Effector CD8-positive, alpha-beta T cell (primary cell): ENCODE measurements at regions not wholly inside any gene's neighbourhood (a gene's known extent, or its start where the extent isn't known, plus 50 kb on each side); places are given as distances from the start of the nearest gene placed in this dataset.
"Not testable (repeated sequence)": the region's sequence is repeated elsewhere in the genome, so short reads cannot be mapped to it uniquely, and the experiment has no call there.

Source experiments
- DNase-seq: peaks from one replicate; lab custom pipeline; 2025; lab: John Stamatoyannopoulos, UW

GRCh38 chr7:65453341-65454030, 79.8 kb downstream of the ZNF92 start:
- DNase-seq: no peak

DNA sequence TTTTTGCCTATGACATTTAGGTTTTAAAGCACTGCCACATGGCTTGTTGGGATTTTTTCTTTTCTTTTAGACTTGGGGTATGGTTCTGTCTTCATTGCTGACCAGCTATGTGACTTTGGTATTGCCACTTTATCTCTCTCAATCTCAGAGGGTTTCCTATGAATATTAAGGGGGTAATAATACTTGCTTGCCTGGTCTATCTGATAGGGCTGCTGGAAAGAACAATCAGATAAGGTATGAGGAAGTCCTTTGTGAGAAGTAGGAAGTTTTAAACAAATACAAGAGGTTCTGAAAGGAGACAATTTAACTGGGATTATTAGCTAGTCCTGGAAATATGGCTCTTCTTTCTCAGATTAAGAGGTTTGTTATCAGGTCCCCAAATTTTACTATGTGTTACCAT, 80.8 kb downstream of the ZNF92 start:
- DNase-seq: no peak

- DNase-seq: not testable (repeated sequence)
Measured at GRCh38 chr7:65455050-65455449, 81.4 kb downstream of the ZNF92 start.

DNA sequence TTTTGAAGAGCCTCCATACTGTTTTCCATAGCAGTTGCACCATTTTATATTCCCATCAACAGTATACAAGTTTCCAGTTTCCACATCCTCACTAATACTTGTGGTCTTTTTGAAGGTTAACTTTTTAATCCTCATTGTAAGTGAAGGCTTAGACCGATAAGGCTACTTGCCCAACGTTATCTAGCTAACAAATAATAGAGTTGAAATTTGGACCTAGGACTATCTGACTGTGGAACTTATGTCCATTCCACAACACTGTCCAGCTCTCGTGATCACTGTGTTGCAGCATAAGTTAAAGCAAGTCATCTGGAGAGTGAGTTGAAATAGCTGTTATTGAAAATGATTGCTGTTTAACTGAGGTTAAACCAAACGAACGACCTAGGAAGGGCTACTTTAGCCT, 84.0 kb downstream of the ZNF92 start:
- no peak for DNase-seq

- DNase-seq: no peak
Measured at GRCh38 chr7:65459438-65459837, 85.8 kb downstream of the ZNF92 start.

DNA sequence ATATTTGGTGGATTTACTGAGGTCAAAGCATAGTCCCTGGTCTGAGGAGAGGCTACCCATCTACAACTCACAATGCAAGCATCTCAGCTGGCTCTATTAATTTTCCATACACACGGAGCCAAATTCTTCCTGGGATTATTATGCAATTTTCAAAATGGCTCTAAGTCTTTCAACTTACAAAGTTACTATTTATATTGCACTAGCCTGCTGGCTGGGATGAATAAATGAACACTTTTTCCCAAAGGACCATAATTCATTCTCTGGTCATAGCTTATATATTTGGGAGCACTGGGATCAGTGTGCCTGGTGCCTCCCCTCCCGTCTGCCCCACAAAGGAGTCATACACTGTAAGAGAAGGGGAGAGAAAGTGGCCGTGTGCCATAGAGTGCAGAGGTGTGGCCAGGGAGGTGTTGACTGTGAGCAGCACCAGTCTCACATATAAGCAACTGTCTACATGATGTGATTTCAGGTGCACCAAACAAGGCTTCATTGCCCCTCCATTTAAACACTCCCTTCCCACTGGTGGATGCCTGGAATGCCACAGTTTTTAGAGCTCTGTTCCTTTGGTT, 88.6 kb downstream of the ZNF92 start:
- no peak for DNase-seq

DNA sequence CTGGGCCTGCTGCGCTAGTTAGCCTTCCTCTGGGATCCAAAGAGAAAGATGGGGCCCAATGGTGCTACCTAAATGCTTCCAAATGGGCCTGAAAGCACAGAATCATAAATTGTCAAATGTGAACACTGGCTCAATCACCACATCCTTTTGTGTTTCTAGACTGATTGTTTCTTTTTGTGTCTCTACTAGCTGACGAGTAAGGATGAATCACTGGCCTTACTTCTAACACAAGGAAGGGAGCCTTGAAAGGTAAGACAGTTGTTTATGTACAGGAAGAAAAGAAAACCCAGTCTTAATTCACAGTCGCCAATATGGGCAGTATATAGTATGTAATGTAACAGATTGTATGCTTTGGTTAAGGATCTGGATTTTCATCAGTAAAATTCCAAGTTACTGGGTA, 89.5 kb downstream of the ZNF92 start:
- DNase-seq: no peak

DNA sequence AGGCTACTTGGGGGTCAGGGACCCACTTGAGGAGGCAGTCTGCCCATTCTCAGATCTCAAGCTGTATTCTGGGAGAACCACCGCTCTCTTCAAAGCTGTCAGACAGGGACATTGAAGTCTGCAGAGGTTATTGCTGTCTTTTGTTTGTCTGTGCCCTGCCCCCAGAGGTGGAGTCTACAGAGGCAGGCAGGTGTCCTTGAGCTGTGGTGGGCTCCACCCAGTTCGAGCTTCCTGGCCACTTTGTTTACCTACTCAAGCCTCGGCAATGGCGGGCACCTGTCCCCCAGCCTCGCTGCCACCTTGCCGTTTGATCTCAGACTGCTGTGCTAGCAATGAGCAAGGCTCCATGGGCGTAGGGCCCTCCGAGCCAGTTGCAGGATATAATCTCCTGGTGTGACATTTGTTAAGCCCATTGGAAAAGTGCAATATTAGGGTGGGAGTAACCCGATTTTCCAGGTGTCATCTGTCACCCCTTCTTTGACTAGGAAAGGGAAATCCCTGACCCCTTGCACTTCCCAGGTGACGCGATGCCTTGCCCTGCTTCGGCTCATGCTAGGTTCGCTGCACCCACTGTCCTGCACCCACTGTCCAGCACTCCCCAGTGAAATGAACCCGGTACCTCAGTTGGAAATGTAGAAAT, 96.4 kb downstream of the ZNF92 start:
- not testable (repeated sequence) for DNase-seq

DNA sequence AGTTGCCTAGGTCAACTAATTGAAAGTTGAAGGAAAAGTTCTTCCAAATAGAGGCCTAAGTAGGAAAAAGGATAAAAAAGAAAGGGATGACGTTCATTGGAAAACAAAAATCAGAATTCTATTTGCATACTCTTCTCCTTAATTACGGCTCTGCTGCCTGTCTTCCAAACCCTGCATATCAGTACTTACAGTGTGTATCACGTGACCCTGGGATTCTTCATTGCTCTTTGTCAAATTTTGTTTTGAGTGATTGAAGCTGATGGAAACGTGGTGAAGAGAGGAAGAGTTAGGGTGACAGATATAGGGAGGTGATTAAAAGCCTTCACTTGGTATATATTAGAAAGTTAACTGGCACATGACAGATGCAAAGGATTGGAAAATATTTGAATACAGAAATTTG, 97.9 kb downstream of the ZNF92 start:
- no peak for DNase-seq

DNA sequence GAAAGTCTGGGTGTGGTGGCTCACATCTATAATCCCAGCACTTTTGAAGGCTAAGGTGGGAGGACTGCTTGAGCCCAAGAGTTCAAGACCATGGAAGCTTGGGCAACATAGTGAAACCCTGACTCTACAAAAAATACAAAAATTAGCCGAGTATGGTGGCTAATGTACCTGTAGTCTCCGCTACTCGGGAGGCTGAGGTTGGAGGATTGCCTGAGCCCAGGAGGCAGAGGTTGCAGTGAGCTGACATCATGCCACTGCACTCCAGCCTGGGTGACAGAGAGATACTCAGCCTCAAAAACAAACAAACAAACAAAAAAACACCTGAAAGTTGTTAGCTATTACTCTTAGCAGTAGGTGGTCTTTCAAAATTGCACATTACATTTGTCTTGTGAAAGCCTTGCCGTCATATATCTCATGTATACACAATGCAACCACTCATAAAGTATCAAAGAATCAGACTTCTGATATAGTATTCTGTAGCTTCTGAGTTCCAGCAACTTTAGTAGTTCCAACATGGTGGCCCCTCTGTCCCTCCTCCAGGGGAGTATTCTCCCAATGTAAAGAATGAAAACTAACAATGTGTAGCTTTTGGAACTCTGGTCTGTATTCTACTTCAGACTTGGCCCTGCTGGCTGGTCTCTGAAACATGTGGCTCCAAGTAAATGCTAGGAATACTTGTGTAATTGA, 101.5 kb downstream of the ZNF92 start:
- no peak for DNase-seq

DNA sequence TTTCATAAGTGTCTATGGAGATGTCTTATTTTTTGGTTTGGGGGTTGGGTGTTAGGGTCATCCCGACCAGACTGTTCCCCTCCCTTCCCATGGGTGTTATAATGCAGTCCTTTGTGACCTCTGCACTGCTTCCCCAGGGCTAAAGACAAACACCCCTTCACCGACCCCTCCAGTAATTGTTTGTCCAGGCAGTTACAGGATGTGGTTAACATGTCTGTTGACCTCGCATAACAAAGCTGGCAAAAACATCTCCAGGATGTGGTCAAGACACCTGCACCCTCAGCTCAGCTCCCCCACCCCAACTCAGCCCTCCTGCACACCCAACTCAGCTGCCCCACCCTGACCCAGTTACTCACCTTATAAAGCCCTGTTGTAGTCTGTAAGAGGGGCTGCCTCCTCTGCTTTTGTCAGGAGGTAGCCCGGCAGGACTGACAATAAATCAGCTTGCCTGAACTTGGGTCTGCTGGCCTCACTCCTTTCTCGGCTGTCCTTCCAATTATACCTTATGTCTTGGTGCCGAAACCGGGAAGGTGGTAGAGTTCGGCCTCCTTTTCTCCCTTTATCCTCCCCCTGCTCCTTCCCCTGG, 102.2 kb downstream of the ZNF92 start:
- DNase-seq: no peak

GRCh38 chr7:65477326-65477725, 103.7 kb downstream of the ZNF92 start:
- DNase-seq: no peak

DNA sequence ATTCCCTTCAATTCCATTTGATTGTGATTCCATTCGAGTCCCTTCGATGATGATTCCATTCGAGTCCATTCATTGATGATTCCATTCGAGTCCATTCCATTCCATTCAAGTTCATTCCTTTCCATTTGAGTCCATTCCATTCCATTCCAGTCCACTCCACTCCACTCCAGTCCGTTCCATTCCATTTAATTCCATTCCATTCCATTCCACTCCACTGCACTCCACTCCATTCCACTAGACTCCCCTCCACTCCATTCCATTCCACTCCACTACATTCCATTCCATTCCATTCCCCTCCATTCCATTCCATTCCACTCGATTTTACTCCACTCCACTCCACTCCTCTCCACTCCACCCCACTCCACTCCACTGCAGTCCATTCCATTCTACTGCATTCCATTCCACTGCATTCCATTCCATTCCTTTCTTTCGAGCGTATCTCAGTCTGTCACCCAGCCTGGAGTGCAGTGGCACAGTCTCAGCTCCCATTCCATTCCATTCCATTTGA, 115.7 kb downstream of the ZNF92 start:
- no peak for DNase-seq

DNA sequence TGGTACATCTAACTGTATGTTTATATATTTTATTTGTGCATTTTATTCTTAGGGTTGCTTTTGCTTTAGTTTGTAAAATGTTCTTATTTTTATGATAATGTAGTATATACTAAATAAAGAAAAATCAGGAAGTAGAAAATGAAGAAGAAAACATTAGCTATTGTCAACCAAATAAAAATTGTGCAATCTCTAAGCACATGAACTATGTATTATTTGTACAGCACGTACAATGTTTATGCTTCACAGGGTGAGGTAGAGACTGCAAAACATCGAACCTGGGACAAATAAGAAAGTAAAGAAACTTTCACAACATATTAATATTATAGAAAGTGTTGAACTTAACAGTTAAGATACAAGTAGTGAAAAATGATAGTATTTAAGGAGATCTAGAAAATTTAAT, 123.0 kb downstream of the ZNF92 start:
- not testable (repeated sequence) for DNase-seq

DNA sequence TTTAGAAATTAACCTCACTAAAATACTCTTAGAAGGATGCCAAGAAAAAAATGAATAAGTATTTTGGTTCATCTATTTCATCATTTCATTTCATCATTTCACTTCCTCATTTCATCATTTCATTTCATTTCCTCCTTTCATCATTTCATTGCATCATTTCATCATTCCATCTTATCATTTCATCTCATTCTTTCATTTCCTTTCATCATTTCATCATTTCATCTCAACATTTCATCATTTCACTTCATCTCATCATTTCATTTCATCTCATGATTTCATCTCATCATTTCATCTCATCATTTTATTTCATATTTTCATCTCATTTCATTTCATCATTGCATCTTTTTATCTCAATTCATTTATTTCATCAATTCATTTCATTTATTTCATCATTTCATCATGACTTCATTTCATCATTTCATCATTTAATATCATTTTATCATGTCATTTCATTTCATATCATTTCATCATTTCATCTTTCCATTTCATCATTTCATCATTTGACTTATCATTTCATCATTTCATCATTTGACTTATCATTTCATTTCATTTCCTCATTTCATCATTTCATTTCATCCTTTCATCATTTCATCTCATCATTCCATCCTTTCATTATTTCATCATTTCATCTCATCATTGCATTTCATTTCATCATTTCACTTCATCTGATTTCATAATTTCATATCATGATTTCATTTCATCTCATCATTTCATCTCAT, 129.9 kb downstream of the ZNF92 start:
- DNase-seq: no peak

- DNase-seq: not testable (repeated sequence)
Measured at GRCh38 chr7:65504504-65505319, 131.1 kb downstream of the ZNF92 start.

DNA sequence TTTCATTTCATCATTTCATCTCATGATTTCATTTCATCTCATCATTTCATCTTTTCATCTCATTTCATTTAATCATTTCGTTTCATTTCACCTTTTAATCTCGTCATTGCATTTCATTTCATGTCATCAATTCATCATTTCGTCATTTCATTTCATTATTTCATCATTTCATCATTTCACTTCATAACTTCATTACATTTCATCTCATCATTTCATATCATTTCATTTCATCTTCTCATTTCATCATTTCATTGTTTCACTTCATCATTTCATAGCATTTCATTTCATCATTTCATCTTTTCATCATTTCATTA, 131.6 kb downstream of the ZNF92 start:
- DNase-seq: not testable (repeated sequence)

GRCh38 chr7:65508581-65509367, 135.1 kb downstream of the ZNF92 start:
- not testable (repeated sequence) for DNase-seq

DNA sequence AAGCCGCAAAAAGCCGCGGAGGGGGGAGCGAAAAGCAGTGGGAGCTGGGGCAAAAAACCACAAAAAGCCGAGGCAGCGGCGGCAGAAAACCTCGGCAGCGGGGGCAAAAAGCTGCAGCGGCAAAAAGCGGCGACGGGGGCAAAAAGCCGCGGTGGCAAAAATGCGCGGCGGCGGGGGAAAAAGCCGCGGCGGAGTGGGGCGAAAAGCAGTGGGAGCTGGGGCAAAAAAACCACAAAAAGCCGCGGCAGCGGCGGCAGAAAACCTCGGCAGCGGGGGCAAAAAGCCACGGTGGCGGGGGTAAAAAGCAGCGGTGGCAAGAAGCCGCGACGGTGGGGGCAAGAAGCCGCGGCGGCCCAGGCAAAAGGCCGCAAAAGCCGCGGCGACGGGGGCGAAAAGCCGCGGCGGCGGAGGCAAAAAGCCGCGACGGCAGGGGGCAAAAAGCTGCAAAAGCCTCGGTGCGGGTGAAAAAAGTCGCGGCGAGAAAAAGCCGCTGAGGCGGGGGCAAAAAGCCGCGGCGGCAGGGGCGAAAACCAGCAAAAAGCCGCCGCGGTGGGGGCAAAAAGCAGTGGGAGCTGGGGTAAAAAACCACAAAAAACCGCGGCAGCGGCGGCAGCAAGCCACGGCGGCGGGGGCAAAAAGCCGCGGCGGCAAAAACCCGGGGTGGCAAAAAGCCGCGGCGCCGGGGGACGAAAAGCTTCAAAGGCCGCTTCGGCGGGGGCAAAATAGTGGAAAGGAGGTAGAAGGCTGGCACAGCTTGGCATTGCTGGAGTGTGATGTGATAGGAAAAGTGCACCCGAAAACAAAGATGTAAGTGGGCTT, 135.9 kb downstream of the ZNF92 start:
- DNase-seq: no peak
